Adrenal gland (tissue), 5 donors: ENCODE measurements at regions not wholly inside any gene's neighbourhood (a gene's known extent, or its start where the extent isn't known, plus 50 kb on each side); places are given as distances from the start of the nearest gene placed in this dataset.

Source experiments
- POLR2A ChIP-seq, 2 donors: fragments of 450-650 bp; IDR thresholded peaks; one replicate each; pipeline ENCODE4 v1.6.1; 2017; ENCODE audit warnings: antibody characterized with exemption in 2 of 2, mild to moderate bottlenecking in 2 of 2, moderate library complexity in 1 of 2
- TF ChIP-seq, protein P1 (sequence below), 6 experiments: fragments of 450-650 bp in 4 of 6; fragments of 200-600 bp in 2 of 6; sonication (generic) in 1 of 6; IDR thresholded peaks; 1 replicate in 5 of 6; 2 replicates in 1 of 6; pipeline versions ENCODE4 v1.5.1 to v1.8.0; 2016 to 2021; ENCODE audit warnings: antibody characterized with exemption in 6 of 6, mild to moderate bottlenecking in 2 of 6, moderate library complexity in 1 of 6
- donor health status: DM: no; HTN: no; CAD: no.

DNA sequence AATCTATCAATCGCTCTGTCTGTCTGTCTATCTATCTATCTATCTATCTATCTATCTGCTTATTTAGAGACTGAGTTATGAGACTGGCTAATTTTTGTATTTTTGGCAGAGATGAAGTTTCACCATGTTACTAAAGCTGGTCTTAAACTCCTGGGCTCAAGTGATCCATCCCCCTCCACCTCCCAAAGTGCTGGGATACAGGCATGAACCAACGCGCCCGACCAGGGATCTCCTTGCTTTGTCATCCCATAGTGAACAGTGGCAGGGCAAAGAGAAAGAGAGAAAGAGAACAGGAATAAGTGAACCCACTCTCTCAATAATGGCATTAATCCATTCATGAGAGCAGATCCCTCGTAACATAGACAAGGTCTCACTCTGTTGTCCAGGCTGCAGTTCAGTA lies 66.4 kb upstream of the DSP start:
- TF ChIP-seq, protein P1, sequence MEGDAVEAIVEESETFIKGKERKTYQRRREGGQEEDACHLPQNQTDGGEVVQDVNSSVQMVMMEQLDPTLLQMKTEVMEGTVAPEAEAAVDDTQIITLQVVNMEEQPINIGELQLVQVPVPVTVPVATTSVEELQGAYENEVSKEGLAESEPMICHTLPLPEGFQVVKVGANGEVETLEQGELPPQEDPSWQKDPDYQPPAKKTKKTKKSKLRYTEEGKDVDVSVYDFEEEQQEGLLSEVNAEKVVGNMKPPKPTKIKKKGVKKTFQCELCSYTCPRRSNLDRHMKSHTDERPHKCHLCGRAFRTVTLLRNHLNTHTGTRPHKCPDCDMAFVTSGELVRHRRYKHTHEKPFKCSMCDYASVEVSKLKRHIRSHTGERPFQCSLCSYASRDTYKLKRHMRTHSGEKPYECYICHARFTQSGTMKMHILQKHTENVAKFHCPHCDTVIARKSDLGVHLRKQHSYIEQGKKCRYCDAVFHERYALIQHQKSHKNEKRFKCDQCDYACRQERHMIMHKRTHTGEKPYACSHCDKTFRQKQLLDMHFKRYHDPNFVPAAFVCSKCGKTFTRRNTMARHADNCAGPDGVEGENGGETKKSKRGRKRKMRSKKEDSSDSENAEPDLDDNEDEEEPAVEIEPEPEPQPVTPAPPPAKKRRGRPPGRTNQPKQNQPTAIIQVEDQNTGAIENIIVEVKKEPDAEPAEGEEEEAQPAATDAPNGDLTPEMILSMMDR (IDR thresholded peaks at IDR 0.05): no peak
- TF ChIP-seq POLR2A (IDR thresholded peaks at IDR 0.05): no peak
